ENCODE measurements at regions not wholly inside any gene's neighbourhood (a gene's known extent, or its start where the extent isn't known, plus 50 kb on each side); places are given as distances from the start of the nearest gene placed in this dataset.

DNA sequence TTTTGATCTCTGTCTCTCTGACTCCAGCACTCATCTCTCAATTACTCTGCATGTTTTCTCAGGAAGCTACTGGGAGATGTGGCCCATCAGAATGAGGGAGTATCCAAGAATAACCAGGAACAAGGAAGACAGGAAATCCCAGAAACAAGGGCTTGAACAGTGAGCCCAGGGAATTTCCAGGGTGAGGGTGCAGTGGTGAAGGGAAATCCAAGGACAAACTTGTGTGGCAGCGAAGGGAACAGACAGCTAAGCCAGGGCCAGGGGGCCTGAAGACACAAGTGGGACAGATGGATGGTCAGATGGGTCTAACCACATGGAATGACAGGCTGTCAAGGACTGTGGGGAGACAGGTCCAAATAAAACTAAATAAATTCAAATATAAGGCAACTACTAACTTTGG is 121.8 kb upstream of the ERRFI1 start:
- Mint-ChIP-seq H3K27ac (no peak overlapping the region), H3K36me3 (ENCODE audit: insufficient read depth) (no peaks in the 10 kb centered on the region), H3K4me1 (ENCODE audit: low read depth) (peaks cover 15% of the 10 kb centered on the region), H3K4me3 (ENCODE audit: low read depth) (no peak overlapping the region), H3K9me3 (ENCODE audit: low read depth) (no peaks in the 10 kb centered on the region), H3K27me3 (no peaks in the 10 kb centered on the region)
- DNase-seq (ENCODE audit: low spot score, unreplicated experiment): no peak
- TF ChIP-seq, protein P1, sequence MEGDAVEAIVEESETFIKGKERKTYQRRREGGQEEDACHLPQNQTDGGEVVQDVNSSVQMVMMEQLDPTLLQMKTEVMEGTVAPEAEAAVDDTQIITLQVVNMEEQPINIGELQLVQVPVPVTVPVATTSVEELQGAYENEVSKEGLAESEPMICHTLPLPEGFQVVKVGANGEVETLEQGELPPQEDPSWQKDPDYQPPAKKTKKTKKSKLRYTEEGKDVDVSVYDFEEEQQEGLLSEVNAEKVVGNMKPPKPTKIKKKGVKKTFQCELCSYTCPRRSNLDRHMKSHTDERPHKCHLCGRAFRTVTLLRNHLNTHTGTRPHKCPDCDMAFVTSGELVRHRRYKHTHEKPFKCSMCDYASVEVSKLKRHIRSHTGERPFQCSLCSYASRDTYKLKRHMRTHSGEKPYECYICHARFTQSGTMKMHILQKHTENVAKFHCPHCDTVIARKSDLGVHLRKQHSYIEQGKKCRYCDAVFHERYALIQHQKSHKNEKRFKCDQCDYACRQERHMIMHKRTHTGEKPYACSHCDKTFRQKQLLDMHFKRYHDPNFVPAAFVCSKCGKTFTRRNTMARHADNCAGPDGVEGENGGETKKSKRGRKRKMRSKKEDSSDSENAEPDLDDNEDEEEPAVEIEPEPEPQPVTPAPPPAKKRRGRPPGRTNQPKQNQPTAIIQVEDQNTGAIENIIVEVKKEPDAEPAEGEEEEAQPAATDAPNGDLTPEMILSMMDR (IDR thresholded peaks at IDR 0.05; ENCODE audit: unreplicated experiment): no peak

DNA sequence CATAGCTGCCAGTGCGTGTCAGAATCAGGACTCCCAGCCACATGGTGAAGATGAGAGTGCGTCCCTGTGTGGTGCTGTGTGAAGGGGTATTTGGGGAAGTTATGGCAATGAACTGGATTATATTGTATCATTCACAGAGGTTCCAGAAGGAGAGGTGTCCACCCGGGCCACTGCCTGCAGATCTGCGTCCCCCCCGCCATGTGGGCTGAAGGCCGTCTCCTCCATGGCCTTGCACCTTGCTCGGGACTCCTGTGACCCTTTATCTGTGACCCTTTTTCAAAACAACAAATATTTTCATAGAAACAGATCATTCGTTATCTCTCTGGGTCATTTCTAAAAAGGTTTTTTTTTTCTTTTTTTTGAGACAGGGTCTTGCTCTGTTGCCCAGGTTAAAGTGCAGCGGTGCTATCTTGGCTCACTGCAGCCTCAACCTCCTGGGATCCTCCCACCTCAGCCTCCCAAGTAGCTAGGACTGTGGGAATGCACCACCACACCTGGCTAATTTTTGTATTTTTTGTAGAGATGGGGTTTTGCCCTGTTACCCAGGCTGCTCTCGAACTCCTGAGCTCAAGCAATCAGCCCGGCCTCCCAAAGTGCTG is 120.2 kb upstream of the ERRFI1 start:
- Mint-ChIP-seq H3K27ac (no peak overlapping the region), H3K27me3 (no peaks in the 10 kb centered on the region), H3K36me3 (ENCODE audit: insufficient read depth) (no peaks in the 10 kb centered on the region), H3K4me3 (ENCODE audit: low read depth) (no peak overlapping the region), H3K9me3 (ENCODE audit: low read depth) (no peaks in the 10 kb centered on the region), H3K4me1 (ENCODE audit: low read depth) (peaks cover 14% of the 10 kb centered on the region)
- no peak for DNase-seq (ENCODE audit: low spot score, unreplicated experiment)
- TF ChIP-seq, protein P1 (IDR thresholded peaks at IDR 0.05; ENCODE audit: unreplicated experiment): no peak

DNA sequence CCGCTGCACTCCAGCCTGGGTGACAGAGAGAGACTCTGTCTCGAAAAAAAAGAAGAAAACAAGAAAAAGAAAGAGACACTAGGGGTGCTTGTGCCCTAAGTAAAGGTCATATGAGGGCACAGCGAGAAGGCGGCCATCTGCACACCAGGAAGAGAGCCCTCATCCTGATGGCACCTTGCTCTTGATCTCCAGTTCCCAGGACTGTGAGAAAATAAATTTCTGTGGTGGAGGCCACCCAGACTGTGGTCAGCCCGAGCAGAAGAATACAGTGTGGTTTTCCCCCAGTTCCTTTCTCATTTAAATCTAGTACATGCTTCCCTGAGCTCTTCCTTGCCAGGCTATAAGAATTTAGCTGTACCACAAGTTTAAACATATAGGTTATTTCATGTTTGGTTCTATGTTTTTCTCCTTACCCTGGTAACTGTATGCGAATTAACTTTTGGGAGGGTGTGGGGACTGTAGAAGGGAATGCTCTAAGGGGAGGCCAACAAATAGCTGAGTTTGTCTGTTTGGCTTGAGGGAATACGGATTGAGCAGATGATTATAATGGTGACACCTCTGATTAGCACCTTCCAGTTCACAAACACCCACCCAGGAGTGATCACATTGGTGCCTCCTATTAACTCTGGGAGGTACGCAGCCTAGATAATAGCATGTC is 119.6 kb upstream of the ERRFI1 start:
- Mint-ChIP-seq H3K4me3 (ENCODE audit: low read depth) (no peak overlapping the region), H3K36me3 (ENCODE audit: insufficient read depth) (no peaks in the 10 kb centered on the region), H3K27me3 (no peaks in the 10 kb centered on the region), H3K4me1 (ENCODE audit: low read depth) (peaks cover 12% of the 10 kb centered on the region), H3K9me3 (ENCODE audit: low read depth) (no peaks in the 10 kb centered on the region), H3K27ac (no peak overlapping the region)
- TF ChIP-seq, protein P1 (IDR thresholded peaks at IDR 0.05; ENCODE audit: unreplicated experiment): no peak
- DNase-seq (ENCODE audit: low spot score, unreplicated experiment): no peak

DNA sequence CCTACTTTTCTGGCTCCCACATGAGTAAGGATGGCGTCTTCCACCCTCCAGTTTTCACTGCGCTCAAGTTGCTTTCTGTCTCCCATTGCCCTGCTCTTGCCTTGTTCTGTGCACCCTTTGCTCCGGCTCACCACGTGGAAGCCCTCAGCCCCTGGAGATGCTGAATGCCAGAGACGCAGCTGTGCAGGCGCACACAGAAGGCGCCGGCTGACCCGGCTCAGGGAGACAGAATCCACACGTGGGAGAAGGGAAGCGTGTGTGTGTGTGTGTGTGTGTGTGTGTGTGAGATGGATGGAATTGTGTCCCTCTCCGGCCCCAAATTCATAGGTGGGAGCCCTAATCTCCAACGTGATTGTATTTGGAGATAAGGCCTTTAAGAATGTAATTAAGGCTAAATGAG is 118.2 kb upstream of the ERRFI1 start:
- Mint-ChIP-seq H3K9me3 (ENCODE audit: low read depth) (no peaks in the 10 kb centered on the region), H3K27me3 (no peaks in the 10 kb centered on the region), H3K4me3 (ENCODE audit: low read depth) (no peak overlapping the region), H3K4me1 (ENCODE audit: low read depth) (peaks cover 12% of the 10 kb centered on the region), H3K27ac (no peak overlapping the region), H3K36me3 (ENCODE audit: insufficient read depth) (no peaks in the 10 kb centered on the region)
- no peak for DNase-seq (ENCODE audit: low spot score, unreplicated experiment)
- TF ChIP-seq, protein P1 (IDR thresholded peaks at IDR 0.05; ENCODE audit: unreplicated experiment): no peak

DNA sequence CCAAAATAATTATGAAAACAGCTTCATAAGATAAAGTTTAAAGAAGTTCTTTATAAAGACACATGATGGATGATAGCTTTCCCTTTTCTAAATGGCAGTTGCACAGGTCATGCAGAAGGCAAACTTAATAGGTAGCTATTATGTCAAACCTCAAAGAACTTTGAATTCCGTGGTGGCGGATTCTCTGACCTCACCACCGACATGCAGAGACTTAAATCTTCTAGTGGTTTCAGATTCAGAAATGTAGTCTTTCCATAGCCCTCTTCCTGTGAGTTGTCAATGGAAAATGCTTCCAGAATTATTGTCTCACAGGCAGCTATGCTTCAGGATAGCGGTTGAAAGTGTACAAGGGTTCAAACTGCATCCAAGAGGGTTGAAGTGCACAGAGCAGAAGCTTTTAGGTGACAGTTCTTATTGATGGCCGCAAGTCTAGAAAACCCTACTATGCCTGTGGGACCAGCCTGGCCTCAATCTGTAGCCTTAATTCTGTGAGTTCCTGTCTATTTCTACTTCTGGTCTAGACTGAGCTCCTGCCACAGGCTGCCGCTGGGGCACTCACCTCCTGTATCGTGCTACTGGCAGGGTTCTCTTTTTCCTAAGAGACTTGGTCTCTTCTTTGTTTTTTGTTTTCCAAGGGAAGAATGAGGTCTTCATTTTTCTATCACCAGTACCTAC is 117.0 kb upstream of the ERRFI1 start:
- TF ChIP-seq, protein P1 (IDR thresholded peaks at IDR 0.05; ENCODE audit: unreplicated experiment): no peak
- Mint-ChIP-seq H3K27me3 (no peaks in the 10 kb centered on the region), H3K27ac (peak overlapping the region; percentile 49), H3K36me3 (ENCODE audit: insufficient read depth) (no peaks in the 10 kb centered on the region), H3K9me3 (ENCODE audit: low read depth) (no peaks in the 10 kb centered on the region), H3K4me3 (ENCODE audit: low read depth) (no peak overlapping the region), H3K4me1 (ENCODE audit: low read depth) (peaks cover 12% of the 10 kb centered on the region)
- DNase-seq (ENCODE audit: low spot score, unreplicated experiment): no peak
